ENCODE measurements at regions not wholly inside any gene's neighbourhood (a gene's known extent, or its start where the extent isn't known, plus 50 kb on each side); places are given as distances from the start of the nearest gene placed in this dataset.

- TF ChIP-seq CREB5 (CRISPR knock-in tag; IDR thresholded peaks at IDR 0.05; ENCODE audit: low read depth) (no peak), ZNF70 (CRISPR knock-in tag; IDR thresholded peaks at IDR 0.05) (no peak), ZFP30 (CRISPR knock-in tag; IDR thresholded peaks at IDR 0.05) (no peak), TCF4 (CRISPR knock-in tag; IDR thresholded peaks at IDR 0.05; ENCODE audit: borderline replicate concordance) (no peak), ZNF565 (CRISPR knock-in tag; conservative IDR thresholded peaks at IDR 0.05; ENCODE audit: low read depth) (no peak), ARNTL (CRISPR knock-in tag; IDR thresholded peaks at IDR 0.05; ENCODE audit: borderline replicate concordance, low read depth) (no peak), BACH2 (CRISPR knock-in tag; IDR thresholded peaks at IDR 0.05; ENCODE audit: borderline replicate concordance) (no peak), ISL1 (CRISPR knock-in tag; IDR thresholded peaks at IDR 0.05) (no peak), ZNF8 (CRISPR knock-in tag; IDR thresholded peaks at IDR 0.05) (no peak), TOX (CRISPR knock-in tag; IDR thresholded peaks at IDR 0.05; ENCODE audit: borderline replicate concordance) (no peak), ZFP3 (CRISPR knock-in tag; IDR thresholded peaks at IDR 0.05) (no peak)
Measured at GRCh38 chr18:28846958-28847357, 670.0 kb upstream of the CDH2 start.

GRCh38 chr18:28837100-28837499, 660.2 kb upstream of the CDH2 start:
- no peak for ATAC-seq
- TF ChIP-seq ISL1 (CRISPR knock-in tag; IDR thresholded peaks at IDR 0.05) (no peak), ZFP30 (CRISPR knock-in tag; IDR thresholded peaks at IDR 0.05) (no peak), TSHZ2 (CRISPR knock-in tag; IDR thresholded peaks at IDR 0.05) (no peak), ESRRG (CRISPR knock-in tag; IDR thresholded peaks at IDR 0.05) (no peak), ZNF8 (CRISPR knock-in tag; IDR thresholded peaks at IDR 0.05) (no peak), ZFP3 (CRISPR knock-in tag; IDR thresholded peaks at IDR 0.05) (no peak), CSRNP3 (CRISPR knock-in tag; IDR thresholded peaks at IDR 0.05) (no peak), TOX (CRISPR knock-in tag; IDR thresholded peaks at IDR 0.05; ENCODE audit: borderline replicate concordance) (no peak), ZNF70 (CRISPR knock-in tag; IDR thresholded peaks at IDR 0.05) (no peak), ARNTL (CRISPR knock-in tag; IDR thresholded peaks at IDR 0.05; ENCODE audit: borderline replicate concordance, low read depth) (no peak), SNAI2 (CRISPR knock-in tag; IDR thresholded peaks at IDR 0.05) (no peak), PATZ1 (CRISPR knock-in tag; IDR thresholded peaks at IDR 0.05; ENCODE audit: borderline replicate concordance) (no peak), RARB (CRISPR knock-in tag; IDR thresholded peaks at IDR 0.05) (no peak), GLIS3 (CRISPR knock-in tag; IDR thresholded peaks at IDR 0.05) (no peak), POU6F1 (CRISPR knock-in tag; IDR thresholded peaks at IDR 0.05; ENCODE audit: borderline replicate concordance, low read depth) (no peak), OSR1 (CRISPR knock-in tag; IDR thresholded peaks at IDR 0.05) (no peak), CSDC2 (CRISPR knock-in tag; IDR thresholded peaks at IDR 0.05) (no peak), CREB5 (CRISPR knock-in tag; IDR thresholded peaks at IDR 0.05; ENCODE audit: low read depth) (no peak), TCF4 (CRISPR knock-in tag; IDR thresholded peaks at IDR 0.05; ENCODE audit: borderline replicate concordance) (no peak), ZC3H10 (CRISPR knock-in tag; IDR thresholded peaks at IDR 0.05) (no peak)

More at GRCh38 chr18:28846958-28847357, 670.0 kb upstream of the CDH2 start:
- ATAC-seq = no peak

All from SK-N-SH treated with all-trans-retinoic acid at 6 μM for 48 hours (cell line).